HG03521 (cell line): ENCODE measurements at regions not wholly inside any gene's neighbourhood (a gene's known extent, or its start where the extent isn't known, plus 50 kb on each side); places are given as distances from the start of the nearest gene placed in this dataset.

Experiments used
- ATAC-seq: cut with Tn5 transposase; IDR thresholded peaks from one replicate; pipeline ENCODE4 v1.9.1; 2021; ENCODE audit warnings: mild to moderate bottlenecking, moderate library complexity; ENCODE audit not compliant: unreplicated experiment

- ATAC-seq = no peak
Observed at GRCh38 chr2:176709149-176709951, 440.1 kb downstream of the MTX2 start.

- ATAC-seq = no peak
Observed at GRCh38 chr2:176709991-176710390, 440.7 kb downstream of the MTX2 start.

- ATAC-seq = no peak
Observed at GRCh38 chr2:176710657-176711186, 441.5 kb downstream of the MTX2 start.

GRCh38 chr2:176725873-176726645 lies 456.8 kb downstream of the MTX2 start:
- ATAC-seq = no peak

GRCh38 chr2:176727696-176728095 lies 458.5 kb downstream of the MTX2 start:
- ATAC-seq = no peak

DNA sequence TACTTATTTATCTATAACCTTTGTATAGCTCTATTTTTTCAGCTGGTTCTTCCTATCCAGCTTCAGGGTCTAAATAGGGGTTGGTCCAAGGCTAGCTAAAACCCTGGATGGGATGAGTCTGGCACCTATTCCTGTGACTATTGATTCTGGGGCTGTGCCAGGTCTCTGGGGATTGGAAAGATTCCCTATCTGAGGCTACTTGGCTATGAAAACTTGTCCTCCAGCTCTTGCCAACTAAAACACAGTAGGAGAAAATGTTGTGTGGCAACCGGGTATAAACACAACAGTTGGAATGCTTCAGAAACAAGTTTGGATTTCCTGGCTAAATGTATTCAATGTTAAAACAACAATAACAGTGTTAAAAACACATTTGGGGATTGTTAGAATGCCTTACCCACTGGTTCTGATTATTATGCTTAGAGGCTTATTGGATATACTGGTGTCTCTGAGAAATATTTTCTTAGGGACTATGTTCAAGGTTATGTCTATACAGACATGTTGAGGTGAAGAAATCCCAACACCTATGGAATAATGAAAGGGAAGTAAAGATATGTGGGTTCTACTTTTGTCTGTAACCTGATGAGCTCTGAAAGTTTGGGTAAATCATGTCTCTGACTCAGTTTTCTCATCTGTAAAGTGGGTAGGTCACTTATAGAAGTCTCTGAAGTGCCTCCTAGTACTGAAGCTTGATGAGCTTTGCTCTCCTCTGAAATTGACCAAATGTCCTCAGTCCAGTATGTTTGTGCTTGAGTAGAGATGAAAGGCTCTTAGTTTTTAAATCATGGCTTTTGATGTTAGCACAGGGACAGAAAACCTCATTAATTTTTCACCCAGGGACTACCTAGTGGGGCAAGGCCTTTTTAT lies 460.7 kb downstream of the MTX2 start:
- no peak for ATAC-seq

DNA sequence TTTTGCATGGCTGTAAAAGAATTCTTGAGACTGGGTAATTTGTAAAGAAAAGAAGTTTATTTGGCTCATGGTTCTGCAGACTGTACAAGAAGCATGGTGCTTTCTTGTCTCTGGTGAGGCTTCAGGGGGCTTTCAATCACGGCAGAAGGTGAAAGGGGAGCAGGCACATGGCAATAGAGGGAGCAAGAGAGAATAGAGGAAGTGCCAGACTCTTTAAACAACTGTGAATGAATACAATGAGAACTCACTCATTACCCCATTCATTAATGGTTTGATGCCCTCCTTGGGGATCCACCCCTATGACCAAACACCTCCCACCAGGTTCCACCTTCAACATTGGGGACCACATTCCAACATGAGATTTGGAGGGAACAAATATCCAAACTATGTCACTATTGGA lies 463.5 kb downstream of the MTX2 start:
- no peak for ATAC-seq

- no peak for ATAC-seq
Observed at GRCh38 chr2:176733698-176734430, 464.6 kb downstream of the MTX2 start.

DNA sequence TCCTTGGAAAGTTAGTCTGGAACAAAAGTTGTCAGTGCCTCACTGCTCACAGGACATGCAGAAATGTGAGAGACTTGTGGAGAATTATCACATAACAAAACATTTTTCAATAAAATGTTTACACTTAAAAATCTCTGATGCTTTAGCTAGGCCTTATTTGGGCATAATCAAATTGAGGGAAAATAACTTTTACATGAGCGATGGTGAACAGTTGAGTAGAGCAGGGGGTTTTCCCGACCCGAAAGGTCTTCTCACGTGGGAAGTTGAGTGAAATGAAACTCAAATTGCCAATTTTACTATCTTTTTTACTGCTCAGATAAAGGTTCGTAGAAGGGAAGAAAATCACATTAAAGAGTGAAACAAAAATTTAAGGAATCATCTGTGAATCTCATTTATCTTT lies 465.6 kb downstream of the MTX2 start:
- no peak for ATAC-seq

DNA sequence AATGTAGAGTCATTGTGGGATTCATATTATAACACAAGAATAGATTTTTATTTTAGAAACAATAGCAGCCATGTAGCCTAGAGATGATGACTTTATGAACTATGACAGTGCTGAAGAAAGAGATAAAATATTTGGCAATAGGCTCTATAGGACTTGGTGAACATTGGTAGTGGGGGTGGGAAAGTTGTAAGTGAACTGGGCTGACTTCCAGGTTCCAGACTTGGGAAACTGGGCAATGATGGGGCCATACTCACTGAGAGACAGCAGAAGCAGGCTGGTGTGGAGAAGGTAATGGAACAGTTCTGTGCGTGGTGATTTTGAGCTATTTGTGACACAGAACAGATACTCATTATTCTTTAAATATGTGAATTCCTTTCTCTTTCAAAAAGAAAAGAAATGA lies 470.3 kb upstream of the HNRNPA3 start:
- ATAC-seq = no peak

- no peak for ATAC-seq
Observed at GRCh38 chr2:176743671-176744070, 468.9 kb upstream of the HNRNPA3 start.

DNA sequence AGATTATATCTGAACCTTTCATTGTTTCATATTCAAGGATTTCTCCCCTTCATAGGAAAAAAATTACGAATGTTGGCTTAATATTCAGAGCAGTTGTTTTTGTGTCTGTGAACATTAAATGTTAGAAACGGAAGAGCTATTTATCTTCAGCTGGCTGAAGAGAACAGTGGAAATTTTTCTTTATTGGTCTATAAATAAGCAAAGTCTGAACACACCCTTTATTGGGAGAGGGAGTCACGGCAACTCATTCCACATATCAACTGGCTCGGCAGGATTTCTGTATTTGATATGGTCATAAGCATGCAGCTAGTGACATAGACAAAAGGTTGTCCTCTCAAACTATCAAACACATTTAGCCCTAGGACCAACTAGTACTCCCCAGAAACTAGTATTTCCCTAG lies 468.4 kb upstream of the HNRNPA3 start:
- ATAC-seq = no peak

GRCh38 chr2:176745543-176746200 lies 466.9 kb upstream of the HNRNPA3 start:
- ATAC-seq = no peak

- ATAC-seq = no peak
Observed at GRCh38 chr2:176746411-176746810, 466.2 kb upstream of the HNRNPA3 start.

- no peak for ATAC-seq
Observed at GRCh38 chr2:176747506-176747905, 465.1 kb upstream of the HNRNPA3 start.

DNA sequence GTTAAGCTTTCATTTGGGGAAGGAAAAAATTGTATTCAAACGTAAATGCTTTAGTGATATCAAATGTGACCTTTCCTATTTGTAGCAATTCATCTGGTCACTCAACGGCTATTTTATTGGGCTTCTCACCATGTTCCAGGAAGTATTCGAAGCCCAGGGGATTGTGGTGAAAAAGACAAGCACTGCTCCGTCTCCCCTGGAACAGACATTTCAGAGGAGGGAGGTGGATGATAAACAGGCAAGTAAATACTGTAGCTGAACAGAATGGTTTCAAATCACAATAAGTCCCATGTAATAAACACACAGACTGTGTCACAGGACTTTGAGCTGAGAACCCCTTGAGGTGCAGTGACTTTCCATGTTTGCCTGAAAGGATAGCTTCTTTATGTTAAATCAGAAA lies 464.7 kb upstream of the HNRNPA3 start:
- ATAC-seq = no peak

DNA sequence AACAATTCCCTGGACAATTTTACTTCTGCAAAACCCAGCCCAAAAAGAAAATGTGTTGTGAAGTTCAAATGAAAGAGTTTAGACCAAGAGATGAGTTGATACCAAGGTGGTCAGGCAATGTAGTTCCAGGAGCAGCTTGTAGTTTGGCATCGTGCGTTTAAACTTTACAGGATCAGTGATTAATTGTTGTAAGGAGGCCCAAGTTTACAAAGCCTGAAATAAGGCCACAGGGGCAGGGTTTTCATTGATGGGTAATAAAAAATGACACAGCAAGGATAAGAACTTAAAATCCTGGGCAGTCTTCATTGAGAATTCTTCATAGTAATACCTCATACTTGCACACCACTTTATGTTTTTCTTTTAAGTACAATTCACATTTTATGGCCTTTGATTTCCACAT lies 463.9 kb upstream of the HNRNPA3 start:
- no peak for ATAC-seq

GRCh38 chr2:176751314-176752227 lies 461.0 kb upstream of the HNRNPA3 start:
- ATAC-seq = no peak

DNA sequence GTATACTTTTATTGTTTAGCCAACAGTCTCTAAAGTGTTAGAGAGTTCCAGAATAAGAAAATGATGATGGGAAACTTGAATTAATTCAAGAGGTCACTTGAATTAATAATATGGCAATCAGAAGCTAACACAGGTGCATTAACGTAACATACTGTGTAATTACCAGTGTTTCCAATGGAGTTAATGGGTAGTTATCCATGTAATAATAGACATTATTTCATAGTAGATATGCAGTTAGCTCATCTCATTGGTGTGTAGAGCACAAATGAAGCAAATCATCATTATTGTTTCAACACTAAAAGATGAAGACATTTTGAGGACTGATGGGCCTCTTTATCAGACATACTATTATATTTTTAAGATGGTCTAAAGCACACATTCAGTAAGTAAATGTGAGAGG lies 460.3 kb upstream of the HNRNPA3 start:
- ATAC-seq = no peak
